ENCODE measurements at regions not wholly inside any gene's neighbourhood (a gene's known extent, or its start where the extent isn't known, plus 50 kb on each side); places are given as distances from the start of the nearest gene placed in this dataset.
A peak's percentile ranks its signal among the peaks of the same experiment; 100 is the strongest.

GRCh38 chr1:234896477-234897389, 231.9 kb downstream of the TOMM20 start (continued):
- TF ChIP-seq SLC30A9 (CRISPR knock-in tag; IDR thresholded peaks at IDR 0.05) (no peak), HDAC2 (IDR thresholded peaks at IDR 0.05) (0 out of 2 replicates have a peak, but pooled peaks have one; percentile 52), HNRNPK (IDR thresholded peaks at IDR 0.05; ENCODE audit: low read depth, low read length, poor library complexity, severe bottlenecking) (no peak), ADNP (tag; IDR thresholded peaks at IDR 0.05) (peak; percentile 51; the same call in 1 of the 2 replicates), RBM25 (IDR thresholded peaks at IDR 0.05; ENCODE audit: low read depth, low read length, severe bottlenecking) (peak; percentile 71), GABPB2 (CRISPR knock-in tag; conservative IDR thresholded peaks at IDR 0.05) (no peak), ZFP36 (IDR thresholded peaks at IDR 0.05; ENCODE audit: low read depth, low read length, partially characterized antibody) (peak; percentile 78)

- H3K4me2 ChIP-seq (ENCODE audit: insufficient read depth, low read length): no peak overlapping the region
- H4K20me1 ChIP-seq (replicated peaks; ENCODE audit: control insufficient read depth, insufficient read depth, low read length): no peaks in the 10 kb centered on the region
- ChIA-PET CTCF (ENCODE audit: low intra/inter-chr PET ratio) (interaction anchor here (0.6 kb wide), 1 partner anchor 395 kb away, joined by 3 read pairs; no protein-coding TSS in a partner anchor), POLR2A (interaction anchor here (0.7 to 1.6 kb wide), 4 partner anchors 13 to 80 kb away, joined by 3 to 6 read pairs (median 5); no protein-coding TSS in a partner anchor)
- peaks cover 10 to 38% of the 10 kb centered on the region in 2 experiments; a peak in 4 of 5 replicates for H3K4me1 ChIP-seq (replicated peaks in 1 of 2; ENCODE audit: control insufficient read depth in 2 of 2, insufficient read depth in 2 of 2, low read length in 2 of 2)
- H3K9ac ChIP-seq (ENCODE audit: insufficient read depth in 1 of 2, low read depth in 2 of 2, low read length in 2 of 2): peak overlapping the region in 1 of 2 experiments; percentile 24; a peak in 3 of 4 replicates
- peak overlapping the region; percentile 66 for H3K27ac ChIP-seq (ENCODE audit: extremely low read depth, low read depth, low read length)
- peak; percentile 74 to 79 (median 76) for DNase-seq (ENCODE audit: extremely low read depth in 1 of 4, low spot score in 3 of 4)
- no peaks in the 10 kb centered on the region for H3K9me1 ChIP-seq (ENCODE audit: control insufficient read depth, insufficient read depth, low read length)
- H3K79me2 ChIP-seq (ENCODE audit: control insufficient read depth, insufficient read depth, low read length): no peaks in the 10 kb centered on the region
- H3K27me3 ChIP-seq (ENCODE audit: control insufficient read depth in 2 of 2, insufficient read depth in 2 of 2, low read length in 2 of 2): no peaks in the 10 kb centered on the region; a peak in 1 of 5 replicates
- peak; percentile 81 for ATAC-seq
- H3K36me3 ChIP-seq (ENCODE audit: control insufficient read depth, insufficient read depth, low read length): no peaks in the 10 kb centered on the region
- peak overlapping the region; percentile 90 for H2AFZ ChIP-seq (ENCODE audit: low read depth, low read length)
- intact Hi-C loops (cut with micrococcal nuclease): no loop called here
- in situ Hi-C loops (cut with MboI): no loop called here
- 43% methylated on average over 11 of the region's 11 CpGs for WGBS (ENCODE audit: insufficient coverage, low coverage, missing lambda C conversion rate)
- no peaks in the 10 kb centered on the region for H3K9me3 ChIP-seq (replicated peaks; ENCODE audit: control insufficient read depth, insufficient read depth, low read depth, low read length)
- BruUV-seq (replicated peaks): no TSS peak
- no peak overlapping the region for H3K4me3 ChIP-seq
- peak; percentile 89 for FAIRE-seq
- TF ChIP-seq BCL6 (CRISPR knock-in tag; IDR thresholded peaks at IDR 0.05): peak; percentile 51; the same call in 1 of the 2 replicates
- TF ChIP-seq ZNF75A (CRISPR knock-in tag; IDR thresholded peaks at IDR 0.05): no peak
- 0 out of 2 replicates have a peak, but pooled peaks have one; percentile 66 for TF ChIP-seq SMAD3 (CRISPR knock-in tag; conservative IDR thresholded peaks at IDR 0.05)
- peak; percentile 62 for TF ChIP-seq TEAD2 (tag; IDR thresholded peaks at IDR 0.05)
- TF ChIP-seq, protein P1, sequence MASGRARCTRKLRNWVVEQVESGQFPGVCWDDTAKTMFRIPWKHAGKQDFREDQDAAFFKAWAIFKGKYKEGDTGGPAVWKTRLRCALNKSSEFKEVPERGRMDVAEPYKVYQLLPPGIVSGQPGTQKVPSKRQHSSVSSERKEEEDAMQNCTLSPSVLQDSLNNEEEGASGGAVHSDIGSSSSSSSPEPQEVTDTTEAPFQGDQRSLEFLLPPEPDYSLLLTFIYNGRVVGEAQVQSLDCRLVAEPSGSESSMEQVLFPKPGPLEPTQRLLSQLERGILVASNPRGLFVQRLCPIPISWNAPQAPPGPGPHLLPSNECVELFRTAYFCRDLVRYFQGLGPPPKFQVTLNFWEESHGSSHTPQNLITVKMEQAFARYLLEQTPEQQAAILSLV (tag; IDR thresholded peaks at IDR 0.05): no peak; the same call in 1 of the 2 replicates
- TF ChIP-seq SRSF7 (optimal IDR thresholded peaks at IDR 0.05; ENCODE audit: low read depth, low read length): no peak
- peak; percentile 76; the same call in 1 of the 2 replicates for TF ChIP-seq ZNF584 (CRISPR knock-in tag; IDR thresholded peaks at IDR 0.05; ENCODE audit: low read depth)
- TF ChIP-seq ZNF589 (CRISPR knock-in tag; IDR thresholded peaks at IDR 0.05; ENCODE audit: low read depth): peak; percentile 88
- peak; percentile 83 for TF ChIP-seq ZNF175 (CRISPR knock-in tag; IDR thresholded peaks at IDR 0.05; ENCODE audit: low read depth)
- 0 out of 4 replicates have a peak, but pooled peaks of 1 of the 2 experiments have one; percentile 14 for TF ChIP-seq SRF (CRISPR knock-in tag; IDR thresholded peaks at IDR 0.05)
- peak; percentile 76 for TF ChIP-seq GTF2A2 (tag; IDR thresholded peaks at IDR 0.05)
These were observed 234.7 kb downstream of the TOMM20 start for GRCh38 chr1:234893725-234894630.

All from K562 (cell line).